ENCODE measurements at regions not wholly inside any gene's neighbourhood (a gene's known extent, or its start where the extent isn't known, plus 50 kb on each side); places are given as distances from the start of the nearest gene placed in this dataset.

- no peak overlapping the region for H3K27ac ChIP-seq
- TF ChIP-seq CTCF (IDR thresholded peaks at IDR 0.05), result no peak
- no peak for TF ChIP-seq ZFX (IDR thresholded peaks at IDR 0.05; ENCODE audit: borderline replicate concordance)
Observed at GRCh38 chr7:85561706-85562105, 374.9 kb upstream of the SEMA3D start.

DNA sequence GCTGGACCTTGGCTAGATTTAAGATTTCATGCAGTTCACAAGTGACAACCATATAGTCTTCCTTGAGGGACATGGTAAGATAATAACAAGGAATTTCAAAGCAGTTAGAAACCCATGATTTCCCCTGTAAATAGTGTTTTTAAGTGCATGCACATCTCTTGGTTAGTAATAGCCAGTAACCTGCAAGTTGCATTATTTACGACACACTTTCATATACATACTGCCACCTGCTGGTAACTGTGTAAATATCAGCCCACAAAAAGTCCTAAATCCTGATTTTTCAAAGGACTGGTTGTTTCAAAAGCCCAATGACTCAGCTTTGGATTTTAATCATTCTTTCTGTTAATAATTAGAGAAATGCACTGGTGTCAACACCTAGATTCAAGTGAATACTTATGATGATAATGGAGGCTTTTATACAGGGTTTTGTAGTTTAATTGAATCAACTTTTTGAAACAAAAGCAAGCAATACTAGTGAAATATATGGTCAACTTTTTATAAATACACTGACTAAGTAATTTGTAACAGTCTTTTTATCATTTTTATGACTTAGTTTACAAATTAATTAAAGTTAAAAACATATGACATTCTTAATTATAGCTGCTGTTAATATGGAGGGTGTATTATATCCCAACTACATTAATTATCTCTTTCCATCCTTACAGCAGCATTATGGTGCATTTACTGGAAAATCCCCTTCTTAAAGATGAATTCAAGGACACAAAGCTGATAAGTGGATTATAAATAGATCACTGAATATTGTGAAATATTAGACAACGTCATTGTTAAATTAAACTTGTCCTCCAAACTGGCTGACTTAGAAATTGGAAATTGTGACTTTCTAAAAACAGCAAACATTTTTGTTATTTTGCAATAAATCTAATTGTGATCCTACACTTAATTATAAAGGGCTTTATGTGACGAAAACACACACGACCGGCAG is 367.7 kb upstream of the SEMA3D start:
- no peak for TF ChIP-seq ZFX (IDR thresholded peaks at IDR 0.05; ENCODE audit: borderline replicate concordance)
- peak; percentile 89 for TF ChIP-seq CTCF (IDR thresholded peaks at IDR 0.05)

DNA sequence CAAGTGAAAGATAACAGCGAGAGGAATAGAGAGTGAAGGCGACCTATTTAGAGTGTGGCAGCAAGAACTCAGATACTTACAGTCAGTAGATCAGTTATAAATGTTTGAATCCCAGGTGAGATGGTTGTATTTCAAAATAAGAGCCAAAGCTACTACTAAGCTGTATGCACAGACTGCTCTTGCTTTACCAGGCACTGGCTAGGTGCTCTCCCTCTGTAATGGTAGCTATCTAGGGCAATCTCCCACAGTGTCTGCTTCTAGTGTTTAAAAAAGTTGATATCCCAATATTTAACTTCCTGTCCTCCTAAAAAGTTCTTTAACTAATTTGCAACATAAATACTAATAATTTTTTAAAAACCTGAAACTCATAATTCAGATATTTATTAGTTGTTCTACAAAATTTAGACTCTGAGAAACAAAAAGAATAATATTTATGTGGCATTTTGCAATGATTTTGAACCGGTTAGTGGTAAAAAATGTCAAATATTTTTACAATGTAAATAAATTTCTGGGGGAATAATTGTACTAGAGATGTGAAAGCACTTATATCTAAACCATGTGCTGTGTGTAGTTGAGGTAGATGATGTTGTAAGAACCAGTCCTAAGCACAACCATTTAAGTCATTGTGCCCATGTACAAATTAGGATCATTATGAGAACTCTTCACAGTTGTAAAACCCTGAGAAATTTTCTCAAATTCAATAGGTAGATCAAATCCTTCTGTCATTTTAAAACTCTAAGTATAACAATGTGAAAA is 349.3 kb upstream of the SEMA3D start:
- TF ChIP-seq ZFX (IDR thresholded peaks at IDR 0.05; ENCODE audit: borderline replicate concordance), result no peak
- TF ChIP-seq CTCF (IDR thresholded peaks at IDR 0.05), result no peak
- no peak overlapping the region for H3K27ac ChIP-seq

More for the DNA sequence above, 367.7 kb upstream of the SEMA3D start:
- H3K27ac ChIP-seq, result no peak overlapping the region

- H3K27ac ChIP-seq, result no peak overlapping the region
- TF ChIP-seq CTCF (IDR thresholded peaks at IDR 0.05) (no peak), ZFX (IDR thresholded peaks at IDR 0.05; ENCODE audit: borderline replicate concordance) (no peak)
Observed at GRCh38 chr7:85529831-85530230, 343.0 kb upstream of the SEMA3D start.

DNA sequence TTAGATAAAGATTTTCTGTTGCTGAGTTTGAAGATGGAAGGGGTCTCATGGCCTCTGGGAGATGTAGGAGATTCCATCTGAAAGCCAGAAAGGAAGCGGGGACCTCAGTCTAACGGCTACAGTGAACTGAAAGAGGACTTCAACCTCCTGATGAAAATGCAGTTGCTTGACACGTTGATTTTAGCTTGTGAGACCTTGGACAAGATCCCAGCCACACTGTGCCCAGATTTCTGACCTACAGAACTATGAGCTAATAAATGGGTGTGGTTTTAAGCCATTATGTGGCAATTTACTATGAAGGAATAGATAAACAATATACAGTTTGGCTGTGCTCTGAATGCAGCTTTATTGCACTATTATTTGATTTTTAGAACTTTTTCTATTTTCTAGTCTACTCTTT is 342.3 kb upstream of the SEMA3D start:
- no peak overlapping the region for H3K27ac ChIP-seq
- TF ChIP-seq ZFX (IDR thresholded peaks at IDR 0.05; ENCODE audit: borderline replicate concordance) (no peak), CTCF (IDR thresholded peaks at IDR 0.05) (no peak)

- no peak overlapping the region for H3K27ac ChIP-seq
- TF ChIP-seq CTCF (IDR thresholded peaks at IDR 0.05) (no peak), ZFX (IDR thresholded peaks at IDR 0.05; ENCODE audit: borderline replicate concordance) (no peak)
Observed at GRCh38 chr7:85528581-85528980, 341.7 kb upstream of the SEMA3D start.

- TF ChIP-seq CTCF (IDR thresholded peaks at IDR 0.05) (no peak), ZFX (IDR thresholded peaks at IDR 0.05; ENCODE audit: borderline replicate concordance) (no peak)
- H3K27ac ChIP-seq, result no peak overlapping the region
Observed at GRCh38 chr7:85525676-85526075, 338.8 kb upstream of the SEMA3D start.
